MM.1S (cell line): ENCODE measurements at regions not wholly inside any gene's neighbourhood (a gene's known extent, or its start where the extent isn't known, plus 50 kb on each side); places are given as distances from the start of the nearest gene placed in this dataset.

Experiments used
- DNase-seq: peaks from one replicate; pipeline ENCODE4 v3.0.0-alpha.2; 2015
- H2AFZ ChIP-seq: fragments of 300-600 bp; sonication (generic); 2 replicates; pipeline ENCODE4 v1.6.0; 2016; ENCODE audit warnings: antibody characterized with exemption, low read length
- H3F3A ChIP-seq: fragments of 300-600 bp; sonication (generic); 2 replicates; pipeline ENCODE4 v1.6.1; 2016; ENCODE audit warnings: mild to moderate bottlenecking, antibody characterized with exemption, low read length, moderate library complexity, mixed read lengths; ENCODE audit not compliant: insufficient read depth
- H3K27ac ChIP-seq: fragments of 300-600 bp; sonication (generic); 2 replicates; pipeline ENCODE4 v1.5.1; 2016; ENCODE audit warnings: mild to moderate bottlenecking, low read length
- H3K27me3 ChIP-seq: fragments of 300-600 bp; sonication (generic); replicated peaks from 2 replicates; pipeline ENCODE4 v1.6.0; 2016; ENCODE audit warnings: low read length; ENCODE audit not compliant: insufficient read depth
- H3K36me3 ChIP-seq: fragments of 300-600 bp; sonication (generic); replicated peaks from 2 replicates; pipeline ENCODE4 v1.6.1; 2016; ENCODE audit warnings: mild to moderate bottlenecking, low read length, mixed read lengths; ENCODE audit not compliant: insufficient read depth
- H3K4me1 ChIP-seq: fragments of 300-600 bp; sonication (generic); 2 replicates; pipeline ENCODE4 v1.6.1; 2016; ENCODE audit warnings: low read length, mixed read lengths
- H3K4me2 ChIP-seq: fragments of 300-600 bp; sonication (generic); 2 replicates; pipeline ENCODE4 v1.6.0; 2016; ENCODE audit warnings: low read depth, low read length
- H3K4me3 ChIP-seq: fragments of 300-600 bp; sonication (generic); 2 replicates; pipeline ENCODE4 v1.5.1; 2016; ENCODE audit warnings: low read length, mixed read lengths
- H3K79me2 ChIP-seq: fragments of 300-600 bp; sonication (generic); 2 replicates; pipeline ENCODE4 v1.6.1; 2016; ENCODE audit warnings: mixed run types, low read length, mixed read lengths
- H3K9ac ChIP-seq: fragments of 300-600 bp; sonication (generic); 2 replicates; pipeline ENCODE4 v1.6.1; 2016; ENCODE audit warnings: low read length, mixed read lengths
- H3K9me2 ChIP-seq: fragments of 300-600 bp; sonication (generic); replicated peaks from 2 replicates; pipeline ENCODE4 v1.6.1; 2016; ENCODE audit warnings: mild to moderate bottlenecking, low read length, mixed read lengths; ENCODE audit not compliant: insufficient read depth
- H3K9me3 ChIP-seq: fragments of 300-600 bp; sonication (generic); replicated peaks from 2 replicates; pipeline ENCODE4 v1.6.1; 2016; ENCODE audit warnings: mild to moderate bottlenecking, low read length, mixed read lengths; ENCODE audit not compliant: insufficient read depth
- H4K20me1 ChIP-seq: fragments of 300-600 bp; sonication (generic); 2 replicates; pipeline ENCODE4 v1.6.1; 2016; ENCODE audit warnings: mild to moderate bottlenecking, low read length, moderate library complexity, mixed read lengths; ENCODE audit not compliant: insufficient read depth
- EZH2 ChIP-seq: fragments of 300-600 bp; sonication (generic); optimal IDR thresholded peaks from 2 replicates; pipeline ENCODE3; 2017; ENCODE audit warnings: low read depth, mild to moderate bottlenecking, antibody characterized with exemption, low read length, mixed read lengths
- EZH2phosphoT487 ChIP-seq: fragments of 300-600 bp; sonication (generic); IDR thresholded peaks from 2 replicates; pipeline ENCODE4 v1.6.1; 2018; ENCODE audit warnings: antibody characterized with exemption, low read length
- TF ChIP-seq, protein P1 (sequence below): fragments of 300-600 bp; sonication (generic); IDR thresholded peaks from 2 replicates; pipeline ENCODE4 v1.5.1; 2016; ENCODE audit warnings: antibody characterized with exemption, low read length, mixed read lengths

- H3K36me3 ChIP-seq, result no peaks in the 10 kb centered on the region
- no peaks in the 10 kb centered on the region for H3K79me2 ChIP-seq
- H4K20me1 ChIP-seq, result no peaks in the 10 kb centered on the region
- no peak overlapping the region for H3K9ac ChIP-seq
- H3K9me2 ChIP-seq, result no peaks in the 10 kb centered on the region
- H2AFZ ChIP-seq, result no peak overlapping the region
- H3K4me3 ChIP-seq, result no peak overlapping the region
- no peaks in the 10 kb centered on the region for H3K27me3 ChIP-seq
- TF ChIP-seq EZH2phosphoT487 (no peak), EZH2 (no peak)
- TF ChIP-seq, protein P1, sequence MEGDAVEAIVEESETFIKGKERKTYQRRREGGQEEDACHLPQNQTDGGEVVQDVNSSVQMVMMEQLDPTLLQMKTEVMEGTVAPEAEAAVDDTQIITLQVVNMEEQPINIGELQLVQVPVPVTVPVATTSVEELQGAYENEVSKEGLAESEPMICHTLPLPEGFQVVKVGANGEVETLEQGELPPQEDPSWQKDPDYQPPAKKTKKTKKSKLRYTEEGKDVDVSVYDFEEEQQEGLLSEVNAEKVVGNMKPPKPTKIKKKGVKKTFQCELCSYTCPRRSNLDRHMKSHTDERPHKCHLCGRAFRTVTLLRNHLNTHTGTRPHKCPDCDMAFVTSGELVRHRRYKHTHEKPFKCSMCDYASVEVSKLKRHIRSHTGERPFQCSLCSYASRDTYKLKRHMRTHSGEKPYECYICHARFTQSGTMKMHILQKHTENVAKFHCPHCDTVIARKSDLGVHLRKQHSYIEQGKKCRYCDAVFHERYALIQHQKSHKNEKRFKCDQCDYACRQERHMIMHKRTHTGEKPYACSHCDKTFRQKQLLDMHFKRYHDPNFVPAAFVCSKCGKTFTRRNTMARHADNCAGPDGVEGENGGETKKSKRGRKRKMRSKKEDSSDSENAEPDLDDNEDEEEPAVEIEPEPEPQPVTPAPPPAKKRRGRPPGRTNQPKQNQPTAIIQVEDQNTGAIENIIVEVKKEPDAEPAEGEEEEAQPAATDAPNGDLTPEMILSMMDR, result no peak
- DNase-seq, result no peak
- H3K9me3 ChIP-seq, result no peaks in the 10 kb centered on the region
- H3K4me2 ChIP-seq, result no peak overlapping the region
- H3K27ac ChIP-seq, result no peak overlapping the region
- 0 out of 2 replicates have a peak, but pooled peaks cover 3% of the 10 kb centered on the region for H3K4me1 ChIP-seq
- H3F3A ChIP-seq, result no peaks in the 10 kb centered on the region
Observed at GRCh38 chr1:219489636-219490035, 123.3 kb downstream of the ZC3H11B start.

GRCh38 chr1:219488275-219488674, 124.6 kb downstream of the ZC3H11B start:
- no peaks in the 10 kb centered on the region for H3K4me1 ChIP-seq
- DNase-seq, result no peak
- no peak overlapping the region for H3K9ac ChIP-seq
- no peaks in the 10 kb centered on the region for H3F3A ChIP-seq
- H4K20me1 ChIP-seq, result no peaks in the 10 kb centered on the region
- H2AFZ ChIP-seq, result no peak overlapping the region
- no peak overlapping the region for H3K4me3 ChIP-seq
- H3K79me2 ChIP-seq, result no peaks in the 10 kb centered on the region
- no peaks in the 10 kb centered on the region for H3K9me2 ChIP-seq
- TF ChIP-seq EZH2phosphoT487 (no peak), EZH2 (no peak)
- TF ChIP-seq, protein P1, result no peak
- no peak overlapping the region for H3K27ac ChIP-seq
- H3K9me3 ChIP-seq, result no peaks in the 10 kb centered on the region
- no peak overlapping the region for H3K4me2 ChIP-seq
- H3K36me3 ChIP-seq, result no peaks in the 10 kb centered on the region
- no peaks in the 10 kb centered on the region for H3K27me3 ChIP-seq

DNA sequence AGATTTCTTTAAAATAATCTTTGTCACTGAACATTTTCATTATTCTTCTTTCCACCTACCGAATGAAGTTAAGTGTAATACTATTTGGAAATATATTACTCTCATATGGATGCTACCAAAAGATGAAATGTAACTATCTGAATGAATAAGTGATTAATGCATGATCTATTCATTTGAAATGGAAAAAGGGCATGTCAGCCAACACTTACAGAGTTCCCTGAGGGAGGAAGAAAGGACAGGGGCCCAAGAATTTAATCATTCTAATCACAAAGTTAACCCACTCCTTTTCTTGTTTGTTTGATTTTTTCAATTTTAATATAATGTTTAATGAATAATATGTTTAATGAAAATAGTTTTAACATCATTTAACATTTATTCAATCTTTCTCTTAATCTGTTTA, 129.4 kb downstream of the ZC3H11B start:
- Histone ChIP-seq H3F3A (no peaks in the 10 kb centered on the region), H3K79me2 (no peaks in the 10 kb centered on the region), H3K4me2 (no peak overlapping the region), H3K4me1 (no peaks in the 10 kb centered on the region), H3K27me3 (no peaks in the 10 kb centered on the region), H3K9ac (no peak overlapping the region), H4K20me1 (no peaks in the 10 kb centered on the region), H3K4me3 (no peak overlapping the region), H3K9me3 (no peaks in the 10 kb centered on the region), H2AFZ (no peak overlapping the region), H3K36me3 (no peaks in the 10 kb centered on the region), H3K27ac (no peak overlapping the region), H3K9me2 (no peaks in the 10 kb centered on the region)
- no peak for DNase-seq
- TF ChIP-seq EZH2, result no peak
- TF ChIP-seq, protein P1, result no peak
- TF ChIP-seq EZH2phosphoT487, result no peak
